GM18867 (cell line): ENCODE measurements at regions not wholly inside any gene's neighbourhood (a gene's known extent, or its start where the extent isn't known, plus 50 kb on each side); places are given as distances from the start of the nearest gene placed in this dataset.
"Not testable (repeated sequence)": the region's sequence is repeated elsewhere in the genome, so short reads cannot be mapped to it uniquely, and the experiment has no call there.

ENCODE experiments used
- ATAC-seq: cut with Tn5 transposase; IDR thresholded peaks from one replicate; pipeline ENCODE4 v1.9.1; 2021; ENCODE audit warnings: mild to moderate bottlenecking, moderate library complexity; ENCODE audit not compliant: unreplicated experiment

DNA sequence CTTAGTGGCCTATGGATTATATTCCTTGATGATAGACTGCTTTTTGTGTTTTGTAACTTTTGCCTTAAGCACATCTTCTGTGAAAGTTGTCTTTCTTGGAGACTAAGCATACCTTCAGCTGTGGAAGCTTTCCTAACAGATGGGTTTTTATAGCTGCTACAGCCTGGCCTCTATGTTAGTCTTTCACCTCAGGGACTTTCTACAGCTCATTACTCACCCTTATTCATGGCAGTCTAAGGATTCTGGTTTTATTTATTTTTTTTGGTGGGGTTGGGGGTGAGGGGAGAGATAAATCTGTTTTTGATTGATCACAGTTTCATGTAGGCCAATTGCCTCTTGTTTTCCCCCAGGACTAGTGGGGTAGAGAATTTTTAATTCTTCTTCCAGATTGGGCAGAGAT is 219.9 kb downstream of the DKK1 start:
- ATAC-seq = no peak

DNA sequence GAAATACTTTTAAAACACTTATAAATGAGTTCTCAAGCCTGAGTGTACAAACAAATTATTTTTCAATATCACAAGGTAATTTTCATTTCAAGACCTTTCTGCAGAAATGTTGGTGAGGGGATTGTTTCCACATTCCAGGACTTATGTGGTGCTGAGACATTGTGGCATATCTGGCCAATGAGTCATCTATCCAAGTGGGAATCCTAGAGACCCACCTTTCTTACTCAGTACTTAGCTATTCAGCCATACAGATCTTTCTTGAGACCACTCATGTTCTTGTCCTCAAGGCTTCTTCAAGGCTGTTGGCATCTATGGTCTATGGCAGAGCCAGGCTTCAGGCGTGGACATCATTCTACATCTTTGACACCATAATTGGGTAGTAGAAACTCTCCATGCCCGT is 225.4 kb downstream of the DKK1 start:
- ATAC-seq = no peak

DNA sequence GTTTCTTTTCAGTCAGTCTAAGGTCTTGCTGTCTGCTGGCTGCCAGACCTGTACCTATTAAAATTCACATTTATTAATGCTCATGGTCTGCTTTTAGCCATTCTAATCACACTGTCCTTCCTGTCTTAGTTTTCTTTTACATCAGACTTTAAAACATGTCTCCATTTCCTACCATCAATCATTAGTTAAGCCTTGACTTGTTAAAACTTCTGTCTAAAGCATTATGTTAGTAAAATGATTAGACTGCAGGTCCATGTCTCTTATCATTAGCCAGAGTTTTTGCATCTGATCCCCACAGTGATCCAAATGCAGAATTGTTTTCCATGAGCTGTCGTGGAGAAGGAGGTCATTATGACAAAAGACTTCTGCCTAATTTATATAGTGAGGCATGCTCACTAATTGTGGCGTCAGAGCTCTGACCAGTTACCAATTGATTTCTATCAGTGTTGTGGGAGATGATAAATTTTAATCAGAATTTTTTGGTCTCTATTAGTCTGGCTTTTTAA is 226.5 kb downstream of the DKK1 start:
- ATAC-seq = no peak

DNA sequence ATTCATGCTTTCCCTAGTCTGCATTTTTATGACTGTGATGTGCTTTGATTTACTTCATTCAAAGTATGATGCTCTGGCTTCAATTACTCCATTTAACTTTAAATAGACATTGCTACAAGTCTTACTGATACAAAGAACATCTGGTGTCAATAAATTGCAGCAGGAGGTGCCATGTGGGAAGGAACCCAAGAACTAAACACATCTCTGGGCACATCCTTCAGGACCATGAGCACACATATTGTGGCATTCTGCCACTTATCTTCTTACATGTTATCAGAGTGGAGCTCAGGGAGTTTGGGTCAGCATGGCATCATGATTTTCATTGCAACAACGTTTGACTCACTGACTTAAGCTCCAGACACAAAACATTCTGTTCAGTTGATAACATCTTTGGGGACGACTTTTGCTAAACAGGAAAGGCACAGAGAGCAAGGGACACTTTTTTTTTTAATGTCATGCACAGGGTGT is 227.0 kb downstream of the DKK1 start:
- no peak for ATAC-seq

DNA sequence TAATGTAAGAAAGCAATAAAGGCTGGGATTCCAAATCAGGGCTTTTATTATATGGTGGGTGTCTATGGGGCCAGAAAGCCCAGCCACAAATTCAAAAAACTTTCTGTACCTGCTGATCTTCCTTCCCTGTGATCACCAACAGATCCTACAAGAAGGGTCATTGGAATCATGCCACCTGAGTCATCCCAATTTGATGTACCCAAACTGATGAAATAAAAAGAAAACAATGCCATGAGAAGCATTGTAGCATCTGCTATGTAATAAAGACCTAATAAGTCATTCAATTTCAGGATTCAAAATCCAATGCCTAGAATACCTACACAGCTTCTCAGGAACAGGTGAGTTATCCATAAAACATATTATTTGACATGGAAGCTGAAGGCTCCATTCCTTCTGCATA is 228.8 kb downstream of the DKK1 start:
- no peak for ATAC-seq

DNA sequence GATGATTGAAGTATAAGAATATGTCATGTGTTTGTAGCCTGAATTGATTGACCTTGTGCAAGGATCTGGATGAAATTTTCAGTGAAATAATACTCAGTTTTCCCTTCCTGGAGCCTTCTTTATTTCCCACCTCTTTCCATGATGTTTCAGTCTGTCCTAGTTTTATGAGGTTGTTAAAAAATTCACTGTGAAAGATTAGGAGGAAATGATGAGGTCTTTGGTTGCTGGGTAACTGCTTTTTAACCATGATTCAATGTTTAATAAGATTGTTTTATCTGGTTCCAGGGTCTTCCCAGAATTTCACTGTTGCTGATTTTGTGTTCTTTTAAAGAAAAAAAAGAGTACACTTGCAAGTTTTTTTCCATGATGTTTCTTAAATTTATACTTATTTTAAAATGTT is 221.5 kb downstream of the MBL2 start:
- ATAC-seq = no peak

DNA sequence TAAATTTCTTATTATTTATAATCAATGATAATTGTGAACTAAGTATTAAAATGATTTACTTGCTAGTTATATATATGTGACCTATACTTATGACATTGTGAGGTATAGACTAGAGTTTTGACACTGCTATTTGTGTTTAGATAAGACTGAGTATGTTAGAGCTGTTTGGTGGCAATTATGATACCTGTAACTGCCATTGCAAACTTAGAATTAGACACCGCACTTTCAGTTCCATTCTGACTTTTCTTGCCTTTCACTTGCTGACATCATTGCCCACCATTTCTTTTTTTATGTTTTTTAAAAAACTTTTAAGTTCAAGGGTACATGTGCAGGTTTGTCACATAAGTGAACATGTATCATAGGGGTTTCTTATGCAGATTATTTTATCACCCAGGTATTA is 214.5 kb downstream of the MBL2 start:
- peak; percentile 94 for ATAC-seq

DNA sequence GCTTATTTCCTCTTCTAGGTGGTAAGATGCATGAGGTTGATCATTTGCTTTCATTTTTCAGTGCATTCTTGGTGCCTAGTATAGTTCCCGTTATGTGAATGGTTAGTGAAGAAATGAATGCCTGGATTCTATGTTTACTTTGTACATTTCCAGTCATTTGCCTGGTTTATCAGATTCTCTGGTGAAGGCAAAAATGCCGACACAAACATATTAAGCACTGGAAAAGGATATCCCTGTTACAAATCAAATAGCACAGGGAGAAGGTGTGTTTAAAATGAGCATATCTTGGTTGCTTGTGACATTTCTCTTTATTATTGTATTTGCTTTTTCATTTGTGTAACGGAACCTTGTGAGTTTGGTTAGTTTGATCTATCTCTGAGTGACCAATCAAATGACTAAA is 211.3 kb downstream of the MBL2 start:
- ATAC-seq = no peak

DNA sequence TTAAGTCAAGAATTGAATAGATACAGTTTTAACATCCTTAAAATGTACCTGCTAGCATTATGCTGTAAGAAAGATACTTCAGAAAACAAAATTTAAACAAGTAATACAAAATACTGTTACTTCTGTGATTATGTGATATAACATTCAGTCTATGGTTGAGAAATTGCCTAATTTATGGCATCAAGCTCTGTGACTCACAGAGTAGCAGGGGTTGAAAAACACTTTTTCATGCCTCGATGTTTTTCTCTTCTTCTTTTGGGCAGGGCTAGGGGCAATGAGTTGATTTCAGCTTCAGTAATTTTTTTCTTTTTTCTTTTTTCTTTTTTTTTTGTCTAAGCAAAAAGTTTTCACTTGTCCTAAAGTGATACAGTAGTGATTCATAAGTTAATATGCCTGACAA is 209.2 kb downstream of the MBL2 start:
- ATAC-seq = no peak

DNA sequence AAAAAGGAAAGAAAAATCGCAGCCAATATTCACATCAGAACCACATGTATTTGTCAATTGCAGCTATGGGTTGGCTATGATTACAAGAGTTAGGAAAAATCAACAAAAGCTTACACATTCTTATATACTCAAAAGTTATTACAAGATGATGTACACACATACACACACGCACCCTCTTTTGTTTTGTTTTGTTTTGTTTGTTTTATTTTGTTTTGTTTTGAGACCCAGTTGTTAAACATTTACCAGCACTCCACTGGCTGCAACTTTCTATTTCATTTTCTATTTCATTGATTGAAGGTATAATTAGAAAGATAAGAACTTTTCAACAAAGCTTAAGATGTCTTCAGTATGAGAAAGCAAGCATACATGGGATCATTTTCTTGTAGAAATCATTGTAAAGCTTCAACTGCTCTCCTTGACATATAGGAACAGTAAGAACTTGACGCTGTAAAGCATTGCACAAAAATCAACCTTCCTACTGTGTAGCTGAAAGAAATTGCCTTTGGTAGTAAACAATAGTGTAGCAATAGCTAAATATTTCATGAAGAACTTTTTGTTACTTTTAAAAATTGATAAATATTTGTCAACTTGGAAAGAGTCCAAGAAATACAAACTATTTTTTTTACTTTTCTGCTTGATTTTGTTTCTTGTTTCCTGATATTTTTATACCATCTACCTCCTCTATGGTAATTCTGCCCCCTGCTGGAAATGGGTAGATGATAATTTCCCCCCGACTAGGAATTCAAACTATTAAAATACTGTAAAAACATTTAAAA is 205.9 kb downstream of the MBL2 start:
- ATAC-seq = peak; percentile 59

DNA sequence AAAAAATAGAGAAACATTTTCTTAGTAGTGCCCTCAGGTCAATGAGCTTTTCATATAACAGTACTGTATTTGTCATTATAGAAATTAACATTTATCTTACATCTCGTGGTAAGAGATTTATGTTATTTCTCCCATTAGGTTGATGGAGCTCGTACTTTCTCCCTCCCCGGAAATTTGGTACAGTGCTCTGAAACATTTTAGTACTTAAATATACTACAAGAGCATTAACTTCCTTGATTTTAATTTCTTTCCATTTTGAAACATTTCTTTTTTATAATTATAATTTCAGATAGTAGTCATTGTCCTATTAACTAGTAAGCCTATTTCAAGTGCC is 205.4 kb downstream of the MBL2 start:
- no peak for ATAC-seq

DNA sequence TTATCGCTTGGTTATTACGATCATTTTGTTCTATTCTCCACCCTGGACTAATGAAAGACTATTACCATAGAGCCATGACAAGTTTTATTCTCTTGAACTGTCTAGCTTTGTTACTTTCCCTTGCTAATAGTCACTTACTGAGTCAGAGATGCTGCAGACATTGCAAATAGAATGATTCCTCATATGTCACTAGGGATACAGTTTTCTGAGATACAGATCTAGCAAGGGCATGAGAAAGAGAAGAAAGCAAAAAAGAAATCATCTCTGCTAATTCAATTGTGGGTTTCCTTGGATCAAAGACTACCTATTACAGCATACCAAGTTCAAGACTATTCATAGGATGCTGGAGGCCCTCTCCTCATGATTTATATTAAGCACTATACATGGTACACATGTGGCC is 204.3 kb downstream of the MBL2 start:
- no peak for ATAC-seq

DNA sequence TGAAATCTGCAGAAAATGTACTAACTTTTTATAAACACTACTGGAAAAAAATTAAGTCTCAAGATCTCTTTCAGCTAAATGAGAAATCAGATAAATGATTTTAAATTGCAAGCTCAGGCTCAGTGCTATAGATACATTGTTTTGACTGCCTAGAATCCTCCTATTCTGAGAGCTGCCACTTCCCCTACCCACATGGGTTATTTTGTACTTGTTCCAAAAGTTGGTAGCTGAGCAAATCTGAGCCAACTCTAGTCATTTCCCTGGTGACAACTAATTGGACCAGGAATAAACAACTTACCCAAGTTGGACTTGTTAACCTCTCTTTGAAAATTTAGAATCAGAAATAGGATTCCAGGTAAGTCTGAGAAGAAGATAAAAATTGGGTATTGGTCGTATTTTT is 202.1 kb downstream of the MBL2 start:
- no peak for ATAC-seq

DNA sequence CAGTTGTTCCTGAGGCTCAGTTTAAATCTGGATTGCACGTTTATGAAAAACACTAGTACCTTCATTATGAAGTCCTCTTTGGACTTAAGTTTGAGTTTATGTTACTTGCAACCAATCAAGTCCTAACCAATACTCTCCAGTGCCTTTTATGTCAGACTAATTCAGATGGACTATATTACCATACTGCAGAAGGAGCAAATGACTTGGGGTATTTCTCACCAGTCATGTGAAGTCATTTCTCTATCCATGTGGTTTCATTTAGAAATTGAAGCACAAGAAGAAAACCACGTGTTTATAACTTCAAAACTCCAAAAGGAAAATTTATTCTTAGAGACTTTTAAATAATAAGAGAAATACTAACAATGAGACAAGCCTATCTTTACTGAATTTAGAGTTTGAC is 201.6 kb downstream of the MBL2 start:
- peak; percentile 24 for ATAC-seq

DNA sequence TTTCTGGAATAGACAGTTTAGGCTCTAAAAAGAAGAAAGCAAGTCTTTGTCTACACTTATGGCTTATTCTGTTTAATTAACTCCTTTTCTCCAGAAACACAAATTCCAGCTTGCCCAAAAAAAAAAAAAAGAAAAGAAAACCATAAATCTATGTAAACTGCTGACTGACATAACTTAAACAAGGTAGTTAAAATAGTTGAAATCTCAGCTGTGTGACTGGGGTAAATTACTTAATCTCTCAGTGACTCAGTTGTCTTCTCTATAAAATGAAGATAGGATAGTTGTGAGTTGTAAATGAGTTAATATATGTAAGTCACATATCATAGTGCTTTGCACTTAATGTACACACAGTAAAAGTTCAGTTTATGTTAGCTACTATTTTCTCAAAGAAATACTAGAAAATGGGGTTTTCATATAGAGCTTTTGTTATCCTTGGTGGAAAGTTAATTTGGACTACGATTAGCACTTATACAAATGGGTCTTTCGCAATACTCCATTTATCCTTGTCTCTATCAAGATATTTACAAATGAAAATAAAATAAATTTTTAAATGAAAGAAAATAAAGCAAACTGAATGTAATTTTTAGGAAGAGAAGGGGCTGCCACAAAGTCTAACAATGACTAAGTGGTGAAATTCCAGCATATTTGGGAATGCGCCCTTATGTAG is 200.9 kb downstream of the MBL2 start:
- ATAC-seq = no peak

DNA sequence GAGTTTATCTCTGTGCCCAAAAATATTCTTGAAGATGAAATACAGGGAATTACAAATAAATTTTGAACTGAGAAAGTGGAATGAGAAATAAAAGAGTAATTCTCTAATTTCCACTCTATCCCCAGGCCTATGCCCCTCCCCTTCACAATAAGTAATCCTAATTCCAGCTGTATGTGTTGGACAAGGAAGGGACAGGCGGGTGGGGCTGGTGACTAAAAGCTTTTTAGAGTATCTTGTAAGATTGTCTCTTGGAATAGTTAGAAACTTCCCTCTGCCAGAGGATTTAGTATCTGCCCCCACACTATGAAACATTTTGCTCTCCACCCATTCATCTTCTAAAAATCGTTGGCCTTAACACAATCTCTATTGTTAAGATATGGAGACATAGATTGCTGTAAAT is 199.2 kb downstream of the MBL2 start:
- no peak for ATAC-seq

DNA sequence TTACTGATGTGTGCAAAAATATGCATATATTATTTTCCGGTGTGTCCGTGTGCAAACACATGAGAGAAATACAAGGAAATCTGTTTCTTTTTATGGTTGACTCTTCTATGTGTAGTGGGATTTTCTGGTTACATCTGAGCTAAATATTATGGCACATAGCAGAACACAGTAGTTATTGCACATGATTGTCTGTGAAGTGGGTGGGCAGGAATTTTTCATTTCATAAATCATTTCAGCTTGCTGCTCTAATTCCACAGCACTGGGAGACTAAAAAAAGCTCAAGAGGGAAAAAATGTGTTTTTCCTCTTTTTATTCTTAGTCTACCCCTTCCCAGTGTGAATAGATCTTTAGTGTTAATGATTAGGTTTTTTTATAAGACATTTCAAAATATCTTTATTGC is 197.9 kb downstream of the MBL2 start:
- ATAC-seq = no peak

DNA sequence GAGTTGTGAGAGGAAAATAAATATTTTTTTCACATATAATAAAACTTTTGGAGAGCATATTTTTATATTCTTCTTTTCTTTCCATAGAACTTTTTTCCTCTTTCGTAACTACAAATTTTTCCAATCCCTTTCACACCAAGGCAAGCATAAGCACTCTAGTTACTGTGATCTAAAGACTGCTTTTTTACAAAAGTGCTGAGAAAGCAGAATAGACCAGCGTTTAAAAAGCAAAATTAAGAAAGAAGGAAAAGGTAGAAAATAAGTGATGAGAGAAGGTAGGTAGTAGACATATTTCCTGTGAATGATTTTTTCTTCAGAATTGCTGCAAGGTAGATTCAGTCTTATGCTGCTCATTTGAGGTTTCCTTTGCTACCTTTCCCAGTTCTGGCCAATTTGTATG is 195.5 kb downstream of the MBL2 start:
- no peak for ATAC-seq

DNA sequence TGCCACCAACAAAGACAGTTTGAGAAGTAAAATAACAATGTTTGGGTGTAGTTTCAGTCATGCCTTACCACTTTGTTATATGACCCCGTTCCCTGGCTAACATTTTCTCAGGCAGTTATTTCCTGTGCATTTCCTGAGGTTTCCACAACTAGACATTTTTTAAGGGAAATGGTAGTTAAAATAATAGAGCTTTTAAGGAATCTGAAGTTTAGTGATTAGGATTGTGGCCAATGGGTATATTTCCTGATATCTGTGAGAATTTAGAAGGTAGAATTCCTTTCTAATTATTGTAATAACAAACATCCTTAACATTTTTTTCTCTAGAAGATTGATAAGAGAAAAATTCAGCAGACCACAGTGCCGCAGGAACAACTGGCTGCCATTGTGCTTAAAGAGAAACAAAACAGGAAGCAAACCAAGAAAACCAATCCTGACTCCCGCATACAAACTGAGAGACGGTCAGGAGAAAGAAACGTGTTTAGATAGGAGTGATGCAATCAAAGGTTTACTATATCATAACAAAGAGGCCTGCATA is 193.6 kb downstream of the MBL2 start:
- no peak for ATAC-seq

DNA sequence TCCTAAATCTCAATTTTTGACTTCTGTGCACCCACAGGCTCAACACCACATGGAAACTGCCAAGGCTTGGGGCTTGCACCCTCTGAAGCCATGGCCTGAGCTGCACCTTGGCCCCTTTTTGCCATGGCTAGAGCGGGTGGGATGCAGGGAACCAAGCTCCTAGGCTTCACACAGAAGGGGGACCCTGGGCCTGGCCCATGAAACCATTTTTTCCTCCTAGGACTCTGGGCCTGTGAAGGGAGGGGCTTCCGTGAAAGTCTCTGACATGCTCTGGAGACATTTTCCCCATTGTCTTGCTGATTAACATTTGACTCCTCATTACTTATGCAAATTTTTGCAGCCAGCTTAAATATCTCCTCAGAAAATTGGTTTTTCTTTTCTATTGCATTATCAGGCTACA is 190.9 kb downstream of the MBL2 start:
- ATAC-seq = not testable (repeated sequence)

DNA sequence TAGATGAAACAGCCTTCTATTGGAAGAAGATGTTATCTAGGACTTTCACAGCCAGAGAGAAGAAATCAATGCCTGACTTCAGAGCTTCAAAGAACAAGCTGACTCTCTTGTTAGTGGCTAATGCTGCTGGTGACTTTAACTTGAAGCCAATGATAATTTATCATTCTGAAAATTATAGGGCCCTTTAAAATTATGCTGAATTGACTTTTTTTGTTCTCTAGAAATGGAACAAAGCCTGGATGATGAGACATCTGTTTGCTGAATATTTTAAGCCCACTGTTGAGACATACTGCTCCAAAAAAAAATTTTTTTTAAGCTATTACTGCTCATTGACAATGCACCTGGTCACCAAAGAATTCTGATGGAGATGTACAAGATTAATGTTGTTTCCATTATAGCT is 189.2 kb downstream of the MBL2 start:
- no peak for ATAC-seq

DNA sequence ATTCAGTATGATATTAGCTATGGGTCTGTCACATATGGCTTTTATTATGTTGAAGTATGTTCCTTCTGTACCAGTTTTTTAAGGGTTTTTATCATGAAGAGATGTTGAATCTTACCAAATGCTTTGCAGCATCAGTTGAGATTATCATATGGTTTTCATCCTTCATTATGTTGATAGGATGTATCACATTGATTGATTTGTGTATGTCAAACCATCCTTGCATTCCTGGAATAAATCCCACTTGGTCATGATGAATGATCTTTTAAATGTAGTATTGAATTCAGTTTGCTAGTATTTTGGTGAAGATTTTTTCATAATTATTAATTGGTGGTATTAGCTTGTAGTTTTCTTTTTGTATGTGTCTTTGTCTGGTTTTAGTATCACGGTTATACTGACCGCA is 185.9 kb downstream of the MBL2 start:
- ATAC-seq = no peak
